ENCODE measurements at regions not wholly inside any gene's neighbourhood (a gene's known extent, or its start where the extent isn't known, plus 50 kb on each side); places are given as distances from the start of the nearest gene placed in this dataset.

GRCh38 chr5:8701251-8701650, 832.3 kb downstream of the MTRR start:
- Histone ChIP-seq H3K4me3 (replicated peaks in 1 of 3; ENCODE audit: insufficient read depth in 1 of 3, low read depth in 1 of 3, low read length in 3 of 3) (no peak overlapping the region), H3K9me1 (replicated peaks; ENCODE audit: control insufficient read depth, extremely low read depth, insufficient read depth, low read length) (no peaks in the 10 kb centered on the region), H3K27me3 (ENCODE audit: control insufficient read depth in 2 of 2, insufficient read depth in 2 of 2, low read length in 2 of 2) (no peaks in the 10 kb centered on the region), H3K79me2 (ENCODE audit: control insufficient read depth, insufficient read depth, low read length) (no peaks in the 10 kb centered on the region), H2AFZ (ENCODE audit: low read depth, low read length) (no peak overlapping the region), H3K36me3 (ENCODE audit: control insufficient read depth in 2 of 2, extremely low read depth in 1 of 2, insufficient read depth in 2 of 2, low read length in 2 of 2) (no peaks in the 10 kb centered on the region), H3K27ac (ENCODE audit: insufficient read depth, low read depth, low read length) (no peak overlapping the region), H3K9ac (replicated peaks; ENCODE audit: extremely low read depth, insufficient read depth, low read length) (no peak overlapping the region), H3K4me1 (ENCODE audit: control insufficient read depth, extremely low read depth, insufficient read depth, low read length) (no peaks in the 10 kb centered on the region), H3K4me2 (ENCODE audit: insufficient read depth, low read length) (no peak overlapping the region), H3K9me3 (replicated peaks; ENCODE audit: control insufficient read depth, insufficient read depth, low read length) (no peaks in the 10 kb centered on the region), H4K20me1 (replicated peaks; ENCODE audit: control insufficient read depth, extremely low read depth, insufficient read depth, low read length) (no peaks in the 10 kb centered on the region)
- intact Hi-C loops (cut with micrococcal nuclease) (no loop called here), dilution Hi-C loops (cut with MboI; ENCODE audit: extremely low pct_ligation_motif_present, low sequenced_read_pairs) (no loop called here)
- FAIRE-seq (no peak), DNase-seq (ENCODE audit: low read depth, low spot score) (no peak)
- POLR2A ChIA-PET: no interaction called here
- BruUV-seq (replicated peaks): no TSS peak
- CTCF ChIA-PET: no interaction called here
- no peak for TF ChIP-seq GATA2 (IDR thresholded peaks at IDR 0.05; ENCODE audit: insufficient read depth, insufficient read length, low read depth, low read length)
- TF ChIP-seq, protein P1, sequence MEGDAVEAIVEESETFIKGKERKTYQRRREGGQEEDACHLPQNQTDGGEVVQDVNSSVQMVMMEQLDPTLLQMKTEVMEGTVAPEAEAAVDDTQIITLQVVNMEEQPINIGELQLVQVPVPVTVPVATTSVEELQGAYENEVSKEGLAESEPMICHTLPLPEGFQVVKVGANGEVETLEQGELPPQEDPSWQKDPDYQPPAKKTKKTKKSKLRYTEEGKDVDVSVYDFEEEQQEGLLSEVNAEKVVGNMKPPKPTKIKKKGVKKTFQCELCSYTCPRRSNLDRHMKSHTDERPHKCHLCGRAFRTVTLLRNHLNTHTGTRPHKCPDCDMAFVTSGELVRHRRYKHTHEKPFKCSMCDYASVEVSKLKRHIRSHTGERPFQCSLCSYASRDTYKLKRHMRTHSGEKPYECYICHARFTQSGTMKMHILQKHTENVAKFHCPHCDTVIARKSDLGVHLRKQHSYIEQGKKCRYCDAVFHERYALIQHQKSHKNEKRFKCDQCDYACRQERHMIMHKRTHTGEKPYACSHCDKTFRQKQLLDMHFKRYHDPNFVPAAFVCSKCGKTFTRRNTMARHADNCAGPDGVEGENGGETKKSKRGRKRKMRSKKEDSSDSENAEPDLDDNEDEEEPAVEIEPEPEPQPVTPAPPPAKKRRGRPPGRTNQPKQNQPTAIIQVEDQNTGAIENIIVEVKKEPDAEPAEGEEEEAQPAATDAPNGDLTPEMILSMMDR (IDR thresholded peaks at IDR 0.05; ENCODE audit: extremely low read depth in 1 of 2, insufficient read depth in 1 of 2, low read depth in 1 of 2, low read length in 2 of 2): no peak
- TF ChIP-seq POLR2AphosphoS5 (IDR thresholded peaks at IDR 0.05; ENCODE audit: insufficient read depth, low read depth, low read length): no peak
- TF ChIP-seq, protein P2, sequence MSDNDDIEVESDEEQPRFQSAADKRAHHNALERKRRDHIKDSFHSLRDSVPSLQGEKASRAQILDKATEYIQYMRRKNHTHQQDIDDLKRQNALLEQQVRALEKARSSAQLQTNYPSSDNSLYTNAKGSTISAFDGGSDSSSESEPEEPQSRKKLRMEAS (IDR thresholded peaks at IDR 0.05; ENCODE audit: insufficient read depth, insufficient read length): no peak
- no peak for TF ChIP-seq FOS (IDR thresholded peaks at IDR 0.05; ENCODE audit: borderline replicate concordance, insufficient read depth, low read length)
- TF ChIP-seq EZH2 (IDR thresholded peaks at IDR 0.05; ENCODE audit: borderline replicate concordance, low read depth, low read length, severe bottlenecking): no peak
- TF ChIP-seq POLR2A (IDR thresholded peaks at IDR 0.05; ENCODE audit: low read depth, low read length): no peak
- no peak for TF ChIP-seq JUN (IDR thresholded peaks at IDR 0.05; ENCODE audit: borderline replicate concordance, insufficient read depth, insufficient read length, low read depth)
- no peak for TF ChIP-seq MYC (IDR thresholded peaks at IDR 0.05; ENCODE audit: low read depth, low read length)

Measured in endothelial cell of umbilical vein (primary cell).